ENCODE measurements at regions not wholly inside any gene's neighbourhood (a gene's known extent, or its start where the extent isn't known, plus 50 kb on each side); places are given as distances from the start of the nearest gene placed in this dataset.

DNA sequence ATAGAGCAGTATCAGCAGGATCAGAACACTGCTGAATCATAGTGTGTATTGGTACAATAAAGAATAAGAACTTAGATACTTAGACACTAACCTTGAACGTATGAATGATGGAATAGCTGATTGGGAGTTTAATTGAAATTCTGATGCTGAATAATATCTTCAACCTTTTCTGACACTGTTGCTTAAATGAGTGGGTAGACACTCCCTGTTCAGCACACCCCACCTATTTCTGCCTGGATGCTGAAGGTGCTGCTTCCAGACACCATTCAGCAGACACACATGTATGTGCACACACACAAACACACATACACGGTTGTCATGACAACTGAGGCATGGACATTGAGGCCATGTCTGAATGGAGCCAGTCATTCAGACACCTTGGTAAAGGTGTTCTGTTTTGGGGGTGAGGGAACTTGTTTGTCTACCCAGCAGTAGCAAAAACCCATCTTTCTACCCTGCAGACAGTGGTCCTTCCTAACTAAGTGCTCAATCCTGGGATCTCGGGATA, 54.3 kb downstream of the TMEM215 start:
- ATAC-seq (replicated peaks in 6 of 8), result no peak
- H3K27ac ChIP-seq, result no peak overlapping the region
- no peaks in the 10 kb centered on the region for H3K4me1 ChIP-seq (replicated peaks in 1 of 2)
- in situ Hi-C loops (cut with MboI; ENCODE audit: low pct_unique_long_range_greater_than_20kb in 2 of 9, low sequenced_read_pairs in 9 of 9, unreplicated experiment in 9 of 9), result loop anchor here in 1 of 9 experiments (25.0 kb wide), 1 partner anchor 125 kb away; no protein-coding TSS in a partner anchor
- 0 to 100% (median 60%) methylated on average over 1 to 3 of the region's 3 CpGs; no CpG with 5 or more reads in 1 of the 10 experiments for WGBS, 10 experiments
- no peak overlapping the region for H3K4me3 ChIP-seq

- Histone ChIP-seq H3K4me1 (replicated peaks in 1 of 2) (no peaks in the 10 kb centered on the region), H3K4me3 (no peak overlapping the region), H3K27ac (no peak overlapping the region)
- no peak for ATAC-seq (replicated peaks in 6 of 8)
- in situ Hi-C loops (cut with MboI; ENCODE audit: low pct_unique_long_range_greater_than_20kb in 2 of 9, low sequenced_read_pairs in 9 of 9, unreplicated experiment in 9 of 9), result loop anchor here in 1 of 9 experiments (25.0 kb wide), 1 partner anchor 123 kb away; no protein-coding TSS in a partner anchor
- WGBS, 10 experiments, result 0 to 89% (median 75%) methylated on average over 2 to 5 of the region's 7 CpGs; no CpG with 5 or more reads in 1 of the 10 experiments
These were observed 55.9 kb downstream of the TMEM215 start for GRCh38 chr9:32839013-32839885.

DNA sequence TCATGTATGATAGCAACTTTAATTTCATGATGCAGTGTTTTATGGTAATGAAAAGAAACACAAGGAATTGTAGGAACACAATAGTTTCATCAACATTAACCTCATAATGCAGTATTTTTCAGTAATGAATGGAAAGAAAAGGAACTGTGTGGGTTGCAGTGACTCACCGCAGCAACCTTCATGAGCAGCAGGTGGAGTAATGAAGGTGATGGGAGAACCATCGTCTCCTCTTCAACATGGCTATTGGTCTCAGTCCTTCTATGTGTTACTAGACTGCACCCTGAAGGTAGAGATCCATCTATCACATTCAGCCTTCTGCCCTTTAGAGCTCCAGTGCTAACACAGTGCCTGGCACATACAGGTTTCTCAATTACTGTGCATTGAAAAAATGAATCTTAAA, 58.0 kb downstream of the TMEM215 start:
- H3K4me1 ChIP-seq (replicated peaks in 1 of 2), result no peaks in the 10 kb centered on the region
- no peak overlapping the region for H3K27ac ChIP-seq
- 17 to 100% (median 75%) methylated on average over 1 to 2 of the region's 2 CpGs; no CpG with 5 or more reads in 1 of the 10 experiments for WGBS, 10 experiments
- in situ Hi-C loops (cut with MboI; ENCODE audit: low pct_unique_long_range_greater_than_20kb in 2 of 9, low sequenced_read_pairs in 9 of 9, unreplicated experiment in 9 of 9), result loop anchor here in 1 of 9 experiments (25.0 kb wide), 1 partner anchor 121 kb away; no protein-coding TSS in a partner anchor
- no peak overlapping the region for H3K4me3 ChIP-seq
- ATAC-seq (replicated peaks in 6 of 8), result no peak

DNA sequence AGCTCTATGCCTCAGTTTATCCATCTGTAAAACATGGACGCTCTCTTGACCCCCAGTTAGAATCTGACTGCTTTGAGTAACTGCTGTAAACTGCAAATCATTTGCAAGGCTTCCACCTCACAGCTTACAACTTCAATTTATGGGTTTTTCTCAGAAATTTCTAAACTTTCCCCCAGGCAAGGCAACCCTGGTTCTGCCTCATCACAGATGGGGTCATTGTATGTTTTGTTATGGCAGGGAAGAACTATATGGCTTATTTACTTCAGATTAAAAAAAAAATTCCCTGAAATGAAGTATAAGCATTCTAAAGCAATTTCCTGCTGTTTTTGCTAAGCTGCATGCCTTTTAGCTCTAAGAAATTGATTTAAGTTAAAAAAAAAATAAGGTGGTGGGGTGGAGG, 60.0 kb downstream of the TMEM215 start:
- WGBS, 10 experiments, result 0 to 100% (median 84%) methylated on average over 1 of the region's 1 CpG; no CpG with 5 or more reads in 4 of the 10 experiments

DNA sequence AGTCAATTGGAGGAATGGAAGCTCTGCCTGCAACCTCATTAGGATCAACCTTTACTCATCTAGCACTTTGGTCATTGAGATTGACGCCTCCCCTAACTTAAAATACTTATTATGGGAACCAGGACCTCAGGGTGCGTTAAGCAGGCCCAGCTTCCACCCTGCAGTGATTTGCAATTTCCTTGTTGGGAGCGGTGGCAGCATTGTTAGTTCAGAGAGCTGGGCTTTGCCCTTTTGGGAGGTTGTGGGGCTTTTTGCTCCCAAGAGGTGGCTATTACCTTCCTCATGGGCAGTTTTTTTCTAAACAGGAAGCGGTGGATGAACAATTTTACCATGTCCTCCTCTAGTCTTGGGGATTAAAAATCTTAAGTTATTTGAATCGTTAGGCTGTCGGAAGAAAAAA, 60.9 kb downstream of the TMEM215 start:
- no peak for ATAC-seq (replicated peaks in 6 of 8)
- Histone ChIP-seq H3K4me1 (replicated peaks in 1 of 2) (no peaks in the 10 kb centered on the region), H3K27ac (no peak overlapping the region), H3K4me3 (no peak overlapping the region)
- in situ Hi-C loops (cut with MboI; ENCODE audit: low pct_unique_long_range_greater_than_20kb in 2 of 9, low sequenced_read_pairs in 9 of 9, unreplicated experiment in 9 of 9), result loop anchor here in 1 of 9 experiments (25.0 kb wide), 1 partner anchor 118 kb away; no protein-coding TSS in a partner anchor
- 6 to 100% (median 67%) methylated on average over 1 to 5 of the region's 6 CpGs; no CpG with 5 or more reads in 1 of the 10 experiments for WGBS, 10 experiments

More for the DNA sequence above, 60.0 kb downstream of the TMEM215 start:
- in situ Hi-C loops (cut with MboI; ENCODE audit: low pct_unique_long_range_greater_than_20kb in 2 of 9, low sequenced_read_pairs in 9 of 9, unreplicated experiment in 9 of 9), result loop anchor here in 1 of 9 experiments (25.0 kb wide), 1 partner anchor 119 kb away; no protein-coding TSS in a partner anchor
- Histone ChIP-seq H3K4me3 (no peak overlapping the region), H3K27ac (no peak overlapping the region), H3K4me1 (replicated peaks in 1 of 2) (no peaks in the 10 kb centered on the region)
- ATAC-seq (replicated peaks in 6 of 8), result no peak

DNA sequence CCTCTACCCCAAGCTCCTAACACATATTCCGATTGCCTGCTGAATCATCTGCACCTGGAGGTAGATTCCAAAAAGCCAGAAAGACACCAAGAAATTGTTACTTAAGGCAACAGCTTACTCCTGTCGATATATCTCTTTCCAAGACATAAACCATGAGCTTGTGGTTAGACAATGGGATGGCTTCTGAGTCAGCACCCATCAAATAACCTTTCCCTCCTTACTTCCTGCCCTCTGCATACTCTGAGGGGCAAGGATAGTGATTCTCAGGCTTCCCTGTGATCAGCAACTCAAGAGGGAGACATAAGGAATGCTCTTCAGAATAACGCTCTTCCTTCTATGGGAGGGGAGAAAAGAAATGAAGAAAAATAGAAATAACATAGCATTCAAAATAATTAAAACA, 70.9 kb downstream of the TMEM215 start:
- 0 to 90% (median 82%) methylated on average over 1 to 3 of the region's 3 CpGs; no CpG with 5 or more reads in 2 of the 10 experiments for WGBS, 10 experiments
- H3K27ac ChIP-seq, result no peak overlapping the region
- no peak for ATAC-seq (replicated peaks in 6 of 8)
- in situ Hi-C loops (cut with MboI; ENCODE audit: low pct_unique_long_range_greater_than_20kb in 2 of 9, low sequenced_read_pairs in 9 of 9, unreplicated experiment in 9 of 9), result no loop called here
- no peaks in the 10 kb centered on the region for H3K4me1 ChIP-seq (replicated peaks in 1 of 2)
- H3K4me3 ChIP-seq, result no peak overlapping the region

DNA sequence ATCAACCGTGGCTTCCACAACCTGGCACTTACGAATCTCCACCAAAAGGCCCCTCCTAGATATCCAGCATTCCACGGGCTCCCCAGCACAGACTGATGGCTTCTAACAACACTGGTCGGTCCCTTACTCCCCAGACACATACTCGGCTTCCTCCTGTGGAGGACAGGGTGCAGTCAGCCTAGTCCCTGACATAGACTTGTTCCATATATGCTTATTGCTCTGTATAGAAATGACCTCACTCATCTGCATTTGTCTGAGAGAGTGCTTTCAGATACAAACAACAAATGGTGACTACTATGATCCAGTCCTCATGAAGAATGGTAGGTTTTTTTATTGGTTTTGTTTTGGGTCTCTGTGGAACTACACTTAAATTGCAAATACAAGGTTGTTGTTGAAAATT, 72.4 kb downstream of the TMEM215 start:
- WGBS, 10 experiments, result 0 to 100% (median 60%) methylated on average over 1 to 5 of the region's 5 CpGs; no CpG with 5 or more reads in 2 of the 10 experiments
- in situ Hi-C loops (cut with MboI; ENCODE audit: low pct_unique_long_range_greater_than_20kb in 2 of 9, low sequenced_read_pairs in 9 of 9, unreplicated experiment in 9 of 9), result no loop called here
- no peak overlapping the region for H3K27ac ChIP-seq
- H3K4me3 ChIP-seq, result no peak overlapping the region
- peak in 4 of 8 experiments; percentile 32 to 66 (median 58) for ATAC-seq (replicated peaks in 6 of 8)
- no peaks in the 10 kb centered on the region for H3K4me1 ChIP-seq (replicated peaks in 1 of 2)

DNA sequence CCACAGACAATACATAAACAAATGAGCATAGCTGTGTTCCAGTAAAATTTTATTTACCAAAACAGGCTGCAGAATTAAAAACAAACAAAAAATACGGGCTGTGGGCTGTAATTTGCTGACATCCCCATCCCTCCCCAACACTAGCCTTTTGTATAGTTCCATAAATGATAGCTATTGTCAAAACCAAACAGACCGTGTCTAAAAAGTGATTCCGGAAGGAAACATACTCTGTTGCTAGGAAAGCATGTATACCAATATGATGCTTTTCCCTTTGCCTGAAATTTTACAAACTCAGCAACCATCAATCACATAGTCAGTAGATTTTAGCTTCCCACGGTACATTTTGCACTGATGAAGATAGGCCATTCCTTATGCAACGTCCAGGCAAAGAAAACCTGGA, 80.0 kb downstream of the TMEM215 start:
- Histone ChIP-seq H3K4me3 (no peak overlapping the region), H3K4me1 (replicated peaks in 1 of 2) (no peaks in the 10 kb centered on the region), H3K27ac (no peak overlapping the region)
- in situ Hi-C loops (cut with MboI; ENCODE audit: low pct_unique_long_range_greater_than_20kb in 2 of 9, low sequenced_read_pairs in 9 of 9, unreplicated experiment in 9 of 9), result no loop called here
- no peak for ATAC-seq (replicated peaks in 6 of 8)
- WGBS, 10 experiments, result 8 to 87% (median 50%) methylated on average over 2 to 5 of the region's 5 CpGs; no CpG with 5 or more reads in 1 of the 10 experiments

DNA sequence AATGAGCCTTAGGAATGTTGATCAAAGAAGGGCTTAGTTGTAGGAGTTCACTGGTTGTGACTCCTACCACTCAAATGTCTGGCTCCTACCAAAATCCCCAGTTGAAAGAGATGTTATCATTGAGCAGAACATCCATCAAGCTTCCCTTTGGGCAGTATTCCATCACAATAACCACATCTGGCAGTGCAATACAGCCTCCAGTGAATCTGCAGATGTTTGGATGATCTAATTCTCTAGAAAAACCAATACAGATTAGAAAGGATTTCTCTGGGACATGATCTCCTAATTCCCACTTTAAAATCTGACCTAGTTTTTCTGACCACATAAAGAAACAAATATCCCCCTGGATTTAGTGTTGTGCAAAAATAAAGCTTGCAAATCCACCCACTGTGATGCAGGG, 81.6 kb downstream of the TMEM215 start:
- H3K4me1 ChIP-seq (replicated peaks in 1 of 2), result no peaks in the 10 kb centered on the region
- no peak for ATAC-seq (replicated peaks in 6 of 8)
- H3K4me3 ChIP-seq, result no peak overlapping the region
- H3K27ac ChIP-seq, result no peak overlapping the region
- in situ Hi-C loops (cut with MboI; ENCODE audit: low pct_unique_long_range_greater_than_20kb in 2 of 9, low sequenced_read_pairs in 9 of 9, unreplicated experiment in 9 of 9), result no loop called here

DNA sequence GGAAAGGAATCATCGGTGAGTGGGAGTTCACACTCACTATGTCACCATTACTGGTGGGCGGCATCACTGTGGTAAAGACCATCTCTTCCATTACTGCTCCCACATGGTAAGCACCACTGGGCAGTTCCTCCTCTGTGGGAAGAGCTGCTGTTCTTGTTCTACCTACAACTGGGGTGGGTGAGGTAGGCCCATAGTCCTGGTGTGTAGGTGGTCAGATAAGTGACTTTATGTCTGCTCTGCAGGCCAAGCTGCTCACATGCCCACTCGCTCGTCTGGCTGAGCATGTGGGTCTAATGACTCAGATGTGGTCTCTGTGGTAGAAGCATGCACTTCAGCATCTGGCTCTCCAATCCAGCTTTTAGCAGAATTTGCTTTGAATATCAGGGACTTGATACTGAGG, 82.9 kb downstream of the TMEM215 start:
- no peaks in the 10 kb centered on the region for H3K4me1 ChIP-seq (replicated peaks in 1 of 2)
- in situ Hi-C loops (cut with MboI; ENCODE audit: low pct_unique_long_range_greater_than_20kb in 2 of 9, low sequenced_read_pairs in 9 of 9, unreplicated experiment in 9 of 9), result no loop called here
- no peak for ATAC-seq (replicated peaks in 6 of 8)
- no peak overlapping the region for H3K27ac ChIP-seq
- WGBS, 10 experiments, result 0 to 100% (median 86%) methylated on average over 2 to 4 of the region's 4 CpGs; no CpG with 5 or more reads in 6 of the 10 experiments
- H3K4me3 ChIP-seq, result no peak overlapping the region

DNA sequence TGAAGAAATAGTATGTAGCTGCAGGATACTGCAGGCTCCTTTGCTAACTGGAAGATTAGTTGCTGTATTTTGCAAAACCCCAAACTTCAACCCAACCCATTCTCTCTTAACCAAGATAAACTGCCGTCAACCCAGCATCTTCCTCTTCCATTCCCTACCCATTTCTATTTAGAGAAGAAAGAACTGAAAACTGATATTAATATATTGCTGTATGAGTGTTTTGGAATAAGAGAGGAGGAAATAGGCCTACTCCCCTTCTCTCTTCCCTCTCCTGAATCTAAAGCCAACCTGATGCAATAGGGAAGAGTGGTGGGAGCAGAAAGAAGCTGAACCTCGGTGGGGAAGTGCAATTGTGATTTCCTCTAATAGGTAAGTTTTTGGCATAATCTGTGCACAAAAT, 83.7 kb downstream of the TMEM215 start:
- no peaks in the 10 kb centered on the region for H3K4me1 ChIP-seq (replicated peaks in 1 of 2)
- in situ Hi-C loops (cut with MboI; ENCODE audit: low pct_unique_long_range_greater_than_20kb in 2 of 9, low sequenced_read_pairs in 9 of 9, unreplicated experiment in 9 of 9), result no loop called here
- H3K27ac ChIP-seq, result no peak overlapping the region
- no peak for ATAC-seq (replicated peaks in 6 of 8)
- no peak overlapping the region for H3K4me3 ChIP-seq
- 0 to 88% (median 78%) methylated on average over 1 to 2 of the region's 2 CpGs for WGBS, 10 experiments

DNA sequence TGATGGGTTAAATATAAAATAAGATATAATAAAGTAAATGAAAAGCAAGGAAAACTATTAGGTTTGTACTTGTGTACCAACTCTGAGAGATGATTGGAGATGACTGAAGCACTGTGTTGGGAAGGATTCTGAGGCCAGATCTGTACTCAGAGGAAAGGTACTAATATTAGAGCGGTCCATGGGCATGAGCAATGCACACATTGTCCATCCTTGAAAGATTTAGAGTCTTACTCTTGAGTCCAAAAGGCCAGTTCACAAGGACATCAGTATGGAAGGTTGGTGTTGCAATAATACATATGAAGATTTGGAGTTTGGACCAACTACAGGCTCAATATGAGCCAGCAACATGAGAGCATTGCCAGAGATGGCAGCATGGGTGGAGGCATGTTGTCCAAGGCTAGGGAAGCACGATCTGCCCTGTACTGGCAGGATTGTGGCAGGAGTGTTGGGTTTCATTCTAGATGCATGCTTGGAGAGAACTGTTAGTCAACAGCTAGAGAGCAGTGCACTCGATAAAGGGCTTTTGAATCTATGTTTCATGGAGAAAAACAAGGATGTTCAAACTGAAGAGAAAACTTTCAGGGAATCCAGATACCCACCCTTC, 84.4 kb downstream of the TMEM215 start:
- no peaks in the 10 kb centered on the region for H3K4me1 ChIP-seq (replicated peaks in 1 of 2)
- in situ Hi-C loops (cut with MboI; ENCODE audit: low pct_unique_long_range_greater_than_20kb in 2 of 9, low sequenced_read_pairs in 9 of 9, unreplicated experiment in 9 of 9), result no loop called here
- no peak overlapping the region for H3K4me3 ChIP-seq
- no peak for ATAC-seq (replicated peaks in 6 of 8)
- WGBS, 10 experiments, result 0 to 100% (median 77%) methylated on average over 1 to 3 of the region's 3 CpGs; no CpG with 5 or more reads in 4 of the 10 experiments
- no peak overlapping the region for H3K27ac ChIP-seq

- ATAC-seq (replicated peaks in 6 of 8), result no peak
- WGBS, 10 experiments, result 17 to 92% (median 41%) methylated on average over 1 to 4 of the region's 4 CpGs; no CpG with 5 or more reads in 4 of the 10 experiments
- Histone ChIP-seq H3K4me3 (no peak overlapping the region), H3K27ac (no peak overlapping the region), H3K4me1 (replicated peaks in 1 of 2) (no peaks in the 10 kb centered on the region)
- in situ Hi-C loops (cut with MboI; ENCODE audit: low pct_unique_long_range_greater_than_20kb in 2 of 9, low sequenced_read_pairs in 9 of 9, unreplicated experiment in 9 of 9), result no loop called here
These were observed 86.1 kb downstream of the TMEM215 start for GRCh38 chr9:32869404-32869803.
